ENCODE measurements at regions not wholly inside any gene's neighbourhood (a gene's known extent, or its start where the extent isn't known, plus 50 kb on each side); places are given as distances from the start of the nearest gene placed in this dataset.

DNA sequence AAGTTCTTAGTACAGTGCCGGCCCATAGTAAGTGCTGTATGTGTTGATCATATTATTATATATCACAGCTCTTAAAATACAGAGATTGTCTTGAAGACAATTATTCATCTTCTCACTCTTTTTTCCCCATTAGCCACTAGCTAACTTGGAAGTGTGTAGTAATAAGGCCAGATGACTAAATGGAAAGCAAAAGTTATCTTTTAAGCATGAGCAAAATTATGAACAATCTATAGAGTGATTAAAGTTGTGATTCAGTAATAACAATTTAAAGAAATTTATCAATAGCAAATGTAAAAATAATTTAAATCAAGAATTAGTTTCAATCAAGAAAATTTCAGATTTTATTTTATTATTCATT lies 630.9 kb upstream of the TBL1XR1 start:
- TF ChIP-seq, protein P1, sequence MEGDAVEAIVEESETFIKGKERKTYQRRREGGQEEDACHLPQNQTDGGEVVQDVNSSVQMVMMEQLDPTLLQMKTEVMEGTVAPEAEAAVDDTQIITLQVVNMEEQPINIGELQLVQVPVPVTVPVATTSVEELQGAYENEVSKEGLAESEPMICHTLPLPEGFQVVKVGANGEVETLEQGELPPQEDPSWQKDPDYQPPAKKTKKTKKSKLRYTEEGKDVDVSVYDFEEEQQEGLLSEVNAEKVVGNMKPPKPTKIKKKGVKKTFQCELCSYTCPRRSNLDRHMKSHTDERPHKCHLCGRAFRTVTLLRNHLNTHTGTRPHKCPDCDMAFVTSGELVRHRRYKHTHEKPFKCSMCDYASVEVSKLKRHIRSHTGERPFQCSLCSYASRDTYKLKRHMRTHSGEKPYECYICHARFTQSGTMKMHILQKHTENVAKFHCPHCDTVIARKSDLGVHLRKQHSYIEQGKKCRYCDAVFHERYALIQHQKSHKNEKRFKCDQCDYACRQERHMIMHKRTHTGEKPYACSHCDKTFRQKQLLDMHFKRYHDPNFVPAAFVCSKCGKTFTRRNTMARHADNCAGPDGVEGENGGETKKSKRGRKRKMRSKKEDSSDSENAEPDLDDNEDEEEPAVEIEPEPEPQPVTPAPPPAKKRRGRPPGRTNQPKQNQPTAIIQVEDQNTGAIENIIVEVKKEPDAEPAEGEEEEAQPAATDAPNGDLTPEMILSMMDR (IDR thresholded peaks at IDR 0.05; ENCODE audit: low read depth, low read length, poor library complexity, severe bottlenecking), result no peak
- no peak for TF ChIP-seq EZH2phosphoT487 (IDR thresholded peaks at IDR 0.05; ENCODE audit: borderline replicate concordance, low read length)
